Mucosa of descending colon (tissue), 3 donors: ENCODE measurements at regions not wholly inside any gene's neighbourhood (a gene's known extent, or its start where the extent isn't known, plus 50 kb on each side); places are given as distances from the start of the nearest gene placed in this dataset.

Source experiments
- ATAC-seq: fragments of 200-7000 bp; cut with Tn5 transposase; one replicate; pipeline ENCODE4 v1.9.1; 2020; ENCODE audit warnings: mild to moderate bottlenecking, moderate library complexity
- DNase-seq, 3 donors: peaks; one replicate each; pipeline ENCODE4 v3.0.0-alpha.2; 2020
- H3K36me3 ChIP-seq: fragments of 200-600 bp; one replicate; pipeline ENCODE4 v1.8.0; 2021; ENCODE audit warnings: low read depth, mild to moderate bottlenecking
- H3K4me1 ChIP-seq: fragments of 200-600 bp; one replicate; pipeline ENCODE4 v1.8.0; 2021; ENCODE audit warnings: low read depth, mild to moderate bottlenecking
- H3K4me3 ChIP-seq: fragments of 200-600 bp; one replicate; pipeline ENCODE4 v1.8.0; 2021; ENCODE audit warnings: mild to moderate bottlenecking
- H3K9me3 ChIP-seq: fragments of 200-600 bp; one replicate; pipeline ENCODE4 v1.8.0; 2021; ENCODE audit warnings: mild to moderate bottlenecking
- CTCF ChIP-seq: fragments of 200-600 bp; IDR thresholded peaks from one replicate; pipeline ENCODE4 v1.8.0; 2022; ENCODE audit warnings: antibody characterized with exemption, mild to moderate bottlenecking
- intact Hi-C, 2 donors: fragments of 100-400 bp; cut with DNase I in 1 of 2; cut with micrococcal nuclease in 1 of 2; formaldehyde crosslinking; loops; one replicate each; pipeline versions ENCODE4 v1.11.0 to v1.11.1; 2022; cut with DNase I, micrococcal nuclease
- donor health status: DM: no; HTN: no; CAD: no; lungs with moderate emphysema.
- donor health status: DM: no; HTN: no; CAD: no.
- donor health status: DM: no; HTN: yes; CAD: no.

- DNase-seq (no peak), ATAC-seq (no peak)
- TF ChIP-seq CTCF: no peak
- H3K9me3 ChIP-seq: no peaks in the 10 kb centered on the region
- no peak overlapping the region for H3K4me3 ChIP-seq
- H3K4me1 ChIP-seq: no peaks in the 10 kb centered on the region
- H3K36me3 ChIP-seq: no peaks in the 10 kb centered on the region
- intact Hi-C loops: no loop called here
Observed at GRCh38 chr3:3264796-3265195, 85.3 kb upstream of the CRBN start.

- intact Hi-C loops: no loop called here
- no peak for ATAC-seq
- H3K4me3 ChIP-seq: no peak overlapping the region
- H3K4me1 ChIP-seq: no peaks in the 10 kb centered on the region
- DNase-seq: no peak
- no peaks in the 10 kb centered on the region for H3K36me3 ChIP-seq
- TF ChIP-seq CTCF: no peak
- H3K9me3 ChIP-seq: no peaks in the 10 kb centered on the region
Observed at GRCh38 chr3:3260870-3261269, 81.4 kb upstream of the CRBN start.

GRCh38 chr3:3259181-3259580 lies 79.7 kb upstream of the CRBN start:
- ATAC-seq (no peak), DNase-seq (no peak)
- intact Hi-C loops: no loop called here
- Histone ChIP-seq H3K36me3 (no peaks in the 10 kb centered on the region), H3K4me3 (no peak overlapping the region), H3K9me3 (no peaks in the 10 kb centered on the region), H3K4me1 (no peaks in the 10 kb centered on the region)
- TF ChIP-seq CTCF: no peak

GRCh38 chr3:3258281-3258680 lies 78.8 kb upstream of the CRBN start:
- DNase-seq (no peak), ATAC-seq (no peak)
- intact Hi-C loops: no loop called here
- TF ChIP-seq CTCF: no peak
- Histone ChIP-seq H3K4me3 (no peak overlapping the region), H3K4me1 (no peaks in the 10 kb centered on the region), H3K9me3 (no peaks in the 10 kb centered on the region), H3K36me3 (no peaks in the 10 kb centered on the region)

- DNase-seq: no peak
- Histone ChIP-seq H3K9me3 (no peaks in the 10 kb centered on the region), H3K36me3 (no peaks in the 10 kb centered on the region), H3K4me3 (no peak overlapping the region), H3K4me1 (no peaks in the 10 kb centered on the region)
- ATAC-seq: no peak
- TF ChIP-seq CTCF: no peak
- intact Hi-C loops: no loop called here
Observed at GRCh38 chr3:3241596-3241995, 62.1 kb upstream of the CRBN start.

- H3K4me1 ChIP-seq: no peaks in the 10 kb centered on the region
- no peak for TF ChIP-seq CTCF
- intact Hi-C loops: no loop called here
- H3K4me3 ChIP-seq: no peak overlapping the region
- no peaks in the 10 kb centered on the region for H3K9me3 ChIP-seq
- DNase-seq: no peak
- no peak for ATAC-seq
- H3K36me3 ChIP-seq: no peaks in the 10 kb centered on the region
Observed at GRCh38 chr3:3240986-3241385, 61.5 kb upstream of the CRBN start.
